Neural progenitor cell (in vitro differentiated cells): ENCODE measurements at regions not wholly inside any gene's neighbourhood (a gene's known extent, or its start where the extent isn't known, plus 50 kb on each side); places are given as distances from the start of the nearest gene placed in this dataset.

Experiments used
- CTCF ChIP-seq: fragments of 200-600 bp; sonication (generic); IDR thresholded peaks from 2 replicates; pipeline ENCODE4 v1.5.1; 2017; ENCODE audit warnings: antibody characterized with exemption, mild to moderate bottlenecking
- EZH2 ChIP-seq: fragments of 200-600 bp; sonication (generic); IDR thresholded peaks from 2 replicates; pipeline ENCODE4 v1.6.1; 2017; ENCODE audit warnings: antibody characterized with exemption, mild to moderate bottlenecking, moderate library complexity

DNA sequence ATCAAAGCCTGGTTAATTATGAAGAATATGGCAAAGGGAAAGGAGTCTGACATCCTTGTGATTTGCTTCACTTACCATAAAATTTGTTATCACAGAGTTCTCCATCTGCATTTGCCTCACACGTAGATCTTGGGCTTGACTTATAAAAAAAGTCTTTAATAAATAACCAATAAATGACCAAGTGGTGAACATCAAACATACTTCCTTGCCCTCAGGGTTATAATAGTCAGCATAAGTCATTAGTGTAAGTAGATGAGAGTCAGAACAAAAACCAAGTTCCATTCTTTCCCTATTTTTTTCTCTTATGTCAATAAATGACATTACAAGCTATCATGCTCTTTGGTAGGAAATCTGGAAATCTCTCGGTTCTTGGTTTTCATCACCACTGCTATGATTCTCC is 635.4 kb upstream of the ATXN7L3B start:
- TF ChIP-seq CTCF (no peak), EZH2 (no peak)
